ENCODE measurements at regions not wholly inside any gene's neighbourhood (a gene's known extent, or its start where the extent isn't known, plus 50 kb on each side); places are given as distances from the start of the nearest gene placed in this dataset.

GRCh38 chr20:61176874-61177273, 75.2 kb upstream of the CDH4 start:
- TF ChIP-seq ZNF70 (CRISPR knock-in tag; IDR thresholded peaks at IDR 0.05) (no peak), ARNTL (CRISPR knock-in tag; IDR thresholded peaks at IDR 0.05; ENCODE audit: borderline replicate concordance, low read depth) (no peak), ZC3H10 (CRISPR knock-in tag; IDR thresholded peaks at IDR 0.05) (no peak), ESRRG (CRISPR knock-in tag; IDR thresholded peaks at IDR 0.05) (no peak), ISL1 (CRISPR knock-in tag; IDR thresholded peaks at IDR 0.05) (no peak), RARB (CRISPR knock-in tag; IDR thresholded peaks at IDR 0.05) (no peak), ZFP30 (CRISPR knock-in tag; IDR thresholded peaks at IDR 0.05) (no peak), POU6F1 (CRISPR knock-in tag; IDR thresholded peaks at IDR 0.05; ENCODE audit: borderline replicate concordance, low read depth) (no peak)
- TF ChIP-seq, protein P1, sequence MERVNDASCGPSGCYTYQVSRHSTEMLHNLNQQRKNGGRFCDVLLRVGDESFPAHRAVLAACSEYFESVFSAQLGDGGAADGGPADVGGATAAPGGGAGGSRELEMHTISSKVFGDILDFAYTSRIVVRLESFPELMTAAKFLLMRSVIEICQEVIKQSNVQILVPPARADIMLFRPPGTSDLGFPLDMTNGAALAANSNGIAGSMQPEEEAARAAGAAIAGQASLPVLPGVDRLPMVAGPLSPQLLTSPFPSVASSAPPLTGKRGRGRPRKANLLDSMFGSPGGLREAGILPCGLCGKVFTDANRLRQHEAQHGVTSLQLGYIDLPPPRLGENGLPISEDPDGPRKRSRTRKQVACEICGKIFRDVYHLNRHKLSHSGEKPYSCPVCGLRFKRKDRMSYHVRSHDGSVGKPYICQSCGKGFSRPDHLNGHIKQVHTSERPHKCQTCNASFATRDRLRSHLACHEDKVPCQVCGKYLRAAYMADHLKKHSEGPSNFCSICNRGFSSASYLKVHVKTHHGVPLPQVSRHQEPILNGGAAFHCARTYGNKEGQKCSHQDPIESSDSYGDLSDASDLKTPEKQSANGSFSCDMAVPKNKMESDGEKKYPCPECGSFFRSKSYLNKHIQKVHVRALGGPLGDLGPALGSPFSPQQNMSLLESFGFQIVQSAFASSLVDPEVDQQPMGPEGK (CRISPR knock-in tag; IDR thresholded peaks at IDR 0.05; ENCODE audit: borderline replicate concordance): no peak
- TF ChIP-seq, protein P2, sequence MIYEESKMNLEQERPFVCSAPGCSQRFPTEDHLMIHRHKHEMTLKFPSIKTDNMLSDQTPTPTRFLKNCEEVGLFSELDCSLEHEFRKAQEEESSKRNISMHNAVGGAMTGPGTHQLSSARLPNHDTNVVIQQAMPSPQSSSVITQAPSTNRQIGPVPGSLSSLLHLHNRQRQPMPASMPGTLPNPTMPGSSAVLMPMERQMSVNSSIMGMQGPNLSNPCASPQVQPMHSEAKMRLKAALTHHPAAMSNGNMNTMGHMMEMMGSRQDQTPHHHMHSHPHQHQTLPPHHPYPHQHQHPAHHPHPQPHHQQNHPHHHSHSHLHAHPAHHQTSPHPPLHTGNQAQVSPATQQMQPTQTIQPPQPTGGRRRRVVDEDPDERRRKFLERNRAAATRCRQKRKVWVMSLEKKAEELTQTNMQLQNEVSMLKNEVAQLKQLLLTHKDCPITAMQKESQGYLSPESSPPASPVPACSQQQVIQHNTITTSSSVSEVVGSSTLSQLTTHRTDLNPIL (CRISPR knock-in tag; IDR thresholded peaks at IDR 0.05; ENCODE audit: low read depth): no peak
